22Rv1 (cell line): ENCODE measurements at regions not wholly inside any gene's neighbourhood (a gene's known extent, or its start where the extent isn't known, plus 50 kb on each side); places are given as distances from the start of the nearest gene placed in this dataset.

Experiments used
- ZFX ChIP-seq: fragments of 450-650 bp; IDR thresholded peaks from 2 replicates; pipeline ENCODE4 v1.6.1; 2017; ENCODE audit warnings: antibody characterized with exemption, borderline replicate concordance
- TF ChIP-seq, protein P1 (sequence below): fragments of 450-650 bp; IDR thresholded peaks from 2 replicates; pipeline ENCODE4 v1.5.1; 2017; ENCODE audit warnings: mild to moderate bottlenecking

DNA sequence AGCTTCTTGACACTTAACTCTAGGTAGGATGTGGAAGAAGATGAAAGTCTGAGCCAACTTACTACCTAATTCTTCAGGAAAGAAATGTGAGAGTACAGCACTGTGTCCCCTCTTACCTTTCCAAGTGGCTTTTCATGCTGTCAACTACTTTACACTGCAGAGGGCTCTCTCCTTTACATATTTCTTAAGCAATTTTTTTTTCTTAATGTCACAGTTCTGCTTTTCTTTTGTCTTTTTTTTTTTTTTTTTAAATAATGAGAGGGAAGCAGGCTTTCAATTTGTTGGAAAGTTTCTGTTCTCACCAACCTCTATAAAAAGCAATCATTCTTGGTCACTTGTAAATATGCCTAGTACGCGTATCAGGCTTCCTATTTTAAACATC, 212.7 kb upstream of the MIR17HG start:
- TF ChIP-seq, protein P1, sequence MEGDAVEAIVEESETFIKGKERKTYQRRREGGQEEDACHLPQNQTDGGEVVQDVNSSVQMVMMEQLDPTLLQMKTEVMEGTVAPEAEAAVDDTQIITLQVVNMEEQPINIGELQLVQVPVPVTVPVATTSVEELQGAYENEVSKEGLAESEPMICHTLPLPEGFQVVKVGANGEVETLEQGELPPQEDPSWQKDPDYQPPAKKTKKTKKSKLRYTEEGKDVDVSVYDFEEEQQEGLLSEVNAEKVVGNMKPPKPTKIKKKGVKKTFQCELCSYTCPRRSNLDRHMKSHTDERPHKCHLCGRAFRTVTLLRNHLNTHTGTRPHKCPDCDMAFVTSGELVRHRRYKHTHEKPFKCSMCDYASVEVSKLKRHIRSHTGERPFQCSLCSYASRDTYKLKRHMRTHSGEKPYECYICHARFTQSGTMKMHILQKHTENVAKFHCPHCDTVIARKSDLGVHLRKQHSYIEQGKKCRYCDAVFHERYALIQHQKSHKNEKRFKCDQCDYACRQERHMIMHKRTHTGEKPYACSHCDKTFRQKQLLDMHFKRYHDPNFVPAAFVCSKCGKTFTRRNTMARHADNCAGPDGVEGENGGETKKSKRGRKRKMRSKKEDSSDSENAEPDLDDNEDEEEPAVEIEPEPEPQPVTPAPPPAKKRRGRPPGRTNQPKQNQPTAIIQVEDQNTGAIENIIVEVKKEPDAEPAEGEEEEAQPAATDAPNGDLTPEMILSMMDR = no peak
- no peak for TF ChIP-seq ZFX
